Embryonic facial prominence (tissue), 1 donor: ENCODE measurements at regions not wholly inside any gene's neighbourhood (a gene's known extent, or its start where the extent isn't known, plus 50 kb on each side); places are given as distances from the start of the nearest gene placed in this dataset.

Experiments
- DNase-seq: peaks from one replicate; pipeline ENCODE4 v3.0.0-alpha.2; 2016; ENCODE audit errors: extremely low spot score

DNA sequence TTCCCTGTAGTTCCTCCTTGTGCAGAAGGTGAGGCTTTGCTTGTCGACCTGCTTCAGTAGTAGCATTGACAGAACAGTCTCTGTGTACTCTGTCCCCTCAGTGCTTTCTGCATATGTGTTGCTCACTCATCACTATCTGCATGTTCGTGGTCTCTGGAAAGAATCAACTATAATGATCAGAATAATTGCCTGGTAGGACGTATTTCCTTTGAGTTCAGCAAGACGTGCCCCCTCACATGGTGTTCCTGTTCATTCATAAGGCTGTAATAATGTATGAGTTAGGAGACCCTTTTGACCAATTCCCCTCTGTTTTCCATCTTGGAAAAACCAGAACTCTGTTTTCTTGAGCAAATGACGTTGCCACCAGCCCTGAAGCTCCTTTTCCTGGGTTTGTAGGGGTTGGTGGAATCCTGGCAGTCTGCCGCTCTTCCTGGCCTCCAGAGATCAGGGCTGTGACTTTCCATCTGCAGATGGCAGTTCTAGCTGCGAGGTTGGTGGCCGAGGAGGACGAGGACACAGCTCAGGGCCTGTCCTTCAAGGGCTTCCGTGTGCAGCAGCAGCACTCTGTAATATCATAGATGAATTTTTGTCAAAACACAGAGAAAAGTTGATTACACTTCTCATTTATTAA is 61.9 kb downstream of the EXOSC2 start:
- DNase-seq: no peak

DNA sequence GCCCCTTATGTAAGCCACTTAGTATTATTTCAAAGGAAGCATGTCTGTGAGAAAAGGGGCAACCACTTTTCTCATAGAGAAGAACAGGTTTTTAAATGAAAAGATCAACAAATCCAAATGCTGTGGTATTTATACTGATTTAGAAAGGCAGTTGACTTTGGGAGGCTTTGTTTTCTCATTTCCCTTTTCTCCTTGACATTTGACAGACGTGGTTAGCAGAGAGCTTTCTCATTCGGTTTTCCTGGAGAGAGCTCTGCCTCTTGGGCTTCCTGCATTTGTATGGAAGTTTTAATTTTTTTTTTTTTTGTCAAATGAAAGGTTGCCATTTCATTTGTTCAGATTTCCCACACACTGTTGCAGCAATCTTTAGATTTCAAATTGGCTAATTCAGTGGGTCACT is 62.5 kb downstream of the EXOSC2 start:
- DNase-seq: no peak

DNA sequence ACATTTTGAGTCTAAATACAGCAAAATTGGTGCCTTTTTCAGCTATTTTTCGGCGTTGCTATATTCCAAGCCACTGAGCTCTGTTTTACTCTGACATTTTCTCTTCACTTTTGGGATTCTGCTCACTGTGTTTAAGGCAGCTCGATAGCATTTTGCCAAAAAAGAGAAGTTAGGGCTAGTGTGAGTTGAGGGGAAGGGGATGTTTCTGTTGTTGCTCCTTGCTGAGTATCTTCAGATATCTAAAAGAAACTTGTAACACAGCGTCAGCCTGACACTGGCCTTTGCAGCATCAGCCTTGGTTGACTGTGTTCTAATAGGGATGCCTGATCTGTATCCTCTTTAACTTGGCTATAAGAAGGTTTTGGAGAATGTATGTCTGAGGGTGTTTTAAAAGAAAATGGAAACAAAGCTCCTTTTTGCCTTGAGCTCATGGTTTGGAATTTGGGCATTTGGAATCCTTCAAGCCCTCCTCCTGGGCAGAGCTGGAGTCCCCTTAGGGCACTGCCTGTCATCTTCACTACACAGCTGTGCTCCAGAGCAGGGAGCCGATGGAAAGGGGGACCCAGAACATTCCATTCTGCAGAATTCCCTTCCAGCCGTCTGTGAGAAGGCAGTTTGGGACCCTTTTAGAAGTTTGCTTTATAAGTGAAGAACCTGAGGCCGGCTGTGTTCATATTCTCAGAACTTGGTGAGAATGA is 63.0 kb downstream of the EXOSC2 start:
- DNase-seq: no peak

DNA sequence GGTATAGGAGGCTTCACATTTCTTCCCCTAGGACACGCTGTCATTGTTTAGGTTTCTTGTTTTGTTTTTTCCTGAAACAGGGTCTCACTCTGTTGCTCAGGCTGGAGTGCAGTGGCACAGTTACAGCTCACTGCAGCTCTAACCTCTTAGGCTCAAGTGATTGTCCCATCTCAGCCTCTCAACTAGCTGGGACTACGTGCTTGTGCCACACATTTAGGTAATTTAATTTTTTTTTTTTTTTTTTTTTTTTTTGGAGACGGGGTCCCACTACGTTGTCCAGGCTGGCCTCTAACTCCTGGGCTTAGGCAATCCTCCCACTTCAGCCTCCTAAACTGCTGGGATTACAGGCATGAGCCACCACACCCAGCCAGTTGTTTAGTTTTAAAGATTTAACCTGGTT is 66.2 kb downstream of the EXOSC2 start:
- DNase-seq: no peak

DNA sequence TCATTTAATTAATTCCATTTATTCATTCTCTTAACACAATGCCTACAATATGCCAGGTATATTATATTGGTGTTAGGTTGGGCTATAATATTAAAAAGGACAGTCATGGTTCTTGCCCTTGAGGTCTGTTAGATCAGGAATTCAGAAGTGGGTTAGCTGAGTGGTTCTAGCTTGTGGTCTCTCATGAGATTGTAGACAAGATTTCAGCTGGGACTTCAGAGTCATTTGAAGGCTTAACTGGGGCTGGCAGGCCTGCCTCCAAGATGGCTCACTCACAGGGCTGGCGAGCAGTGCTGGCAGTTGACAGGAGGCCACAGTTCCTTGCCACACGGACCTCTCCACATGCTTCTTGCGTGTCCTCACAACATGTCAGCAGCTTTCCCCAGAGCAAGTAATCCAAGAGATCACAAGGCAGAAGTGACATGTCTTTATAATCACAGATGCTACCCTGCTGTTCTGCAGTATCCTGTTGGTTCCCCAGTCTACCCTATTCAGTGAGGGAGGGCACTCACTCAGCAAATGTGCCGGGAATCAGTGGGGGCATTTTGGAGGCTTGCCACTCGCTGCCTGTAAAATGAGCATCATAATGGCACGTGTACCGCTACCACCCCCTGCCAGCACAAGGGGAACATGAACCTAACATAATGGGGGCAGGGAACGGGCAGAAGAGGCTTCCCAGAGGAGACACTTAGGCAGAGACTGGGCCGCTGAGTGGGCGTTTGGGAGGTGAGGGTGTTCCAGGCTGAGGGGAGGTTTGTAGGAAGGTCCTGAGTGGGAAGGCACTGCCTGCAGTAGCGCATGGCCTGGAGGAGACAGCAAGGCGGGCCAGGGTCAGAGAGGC is 70.0 kb downstream of the EXOSC2 start:
- DNase-seq: no peak

DNA sequence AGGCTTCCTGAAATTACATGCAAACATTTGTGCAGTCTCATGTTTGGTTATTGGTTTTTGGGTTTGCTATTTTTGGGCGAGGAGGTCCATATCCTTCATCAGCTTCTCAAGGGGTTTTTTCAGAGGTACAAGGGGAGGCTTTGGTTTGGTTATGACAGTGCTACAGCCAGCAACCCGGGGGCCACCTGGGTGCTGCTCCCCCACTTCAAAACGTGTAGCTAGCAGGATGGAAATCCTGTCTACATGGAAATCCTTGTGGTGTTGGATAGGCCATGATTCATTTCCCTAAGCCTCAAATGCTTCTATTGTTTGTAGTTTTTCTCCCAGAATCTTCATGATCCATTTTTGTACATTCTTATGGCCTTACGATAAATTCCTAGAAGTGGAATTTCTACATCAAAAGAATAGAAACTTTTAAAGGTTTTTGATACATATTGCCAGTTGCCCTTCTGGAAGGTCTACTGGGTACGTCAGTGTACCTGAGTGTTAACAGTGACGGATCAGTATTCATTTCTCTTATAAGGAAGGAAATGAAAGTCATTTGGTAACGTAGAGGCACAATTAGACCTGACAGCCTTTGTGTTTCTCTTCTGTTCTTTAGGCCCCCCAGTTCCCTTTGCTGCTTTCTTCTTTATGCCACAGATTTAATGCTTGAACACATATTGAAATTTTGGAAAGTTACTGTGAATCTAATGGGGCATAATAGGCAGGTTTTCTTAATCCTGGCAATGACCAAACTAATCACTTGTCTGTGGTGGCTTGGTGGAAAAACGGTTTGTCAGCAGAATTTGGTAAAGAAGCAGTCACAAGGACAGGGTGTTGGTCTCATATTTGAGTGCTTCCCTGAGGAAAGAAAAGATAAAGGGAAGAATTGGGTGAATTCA is 69.7 kb upstream of the ABL1 start:
- DNase-seq: no peak

DNA sequence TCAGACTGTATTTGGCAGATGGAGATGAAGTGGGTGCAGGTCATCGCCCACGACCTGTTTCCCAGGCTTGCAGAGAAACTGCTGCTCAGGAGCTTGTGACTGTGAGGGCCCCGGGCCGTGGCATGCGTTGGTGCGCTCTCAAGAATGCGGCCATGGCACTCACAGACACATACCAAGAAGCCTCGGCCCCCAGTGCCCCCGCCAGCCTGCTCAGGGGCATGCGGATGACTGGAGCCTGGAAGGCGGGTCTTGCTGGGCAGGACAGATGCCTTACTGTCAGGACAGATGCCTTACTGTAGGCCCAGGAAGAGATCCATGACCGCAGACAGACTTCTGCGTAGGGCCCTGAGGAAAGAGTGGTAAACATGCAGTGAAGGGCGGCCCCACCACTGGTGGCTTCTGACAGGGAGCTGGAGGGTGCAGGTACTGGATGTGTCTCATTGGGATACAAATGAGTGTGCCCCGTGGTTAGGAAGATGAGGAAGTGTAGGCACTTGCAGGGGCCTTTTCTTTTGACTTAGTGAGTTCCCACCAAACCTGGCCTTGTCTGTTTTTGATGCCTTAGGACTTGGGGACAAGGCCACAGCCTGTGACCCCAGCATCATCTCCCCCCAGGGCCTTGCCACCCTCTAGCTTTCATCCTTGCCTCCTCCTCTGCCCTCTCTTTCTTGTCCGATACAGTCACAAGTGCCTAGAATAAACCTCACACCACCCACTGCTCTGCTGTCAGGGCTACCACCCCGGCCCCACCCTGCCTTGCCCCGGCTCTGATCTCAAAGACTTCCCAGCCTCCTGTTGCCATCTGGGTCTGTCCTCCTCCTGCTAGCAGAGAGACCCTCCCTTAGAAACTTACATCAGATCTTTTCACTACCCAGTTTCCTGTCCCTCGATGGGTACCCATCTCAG is 68.8 kb upstream of the ABL1 start:
- DNase-seq: no peak

DNA sequence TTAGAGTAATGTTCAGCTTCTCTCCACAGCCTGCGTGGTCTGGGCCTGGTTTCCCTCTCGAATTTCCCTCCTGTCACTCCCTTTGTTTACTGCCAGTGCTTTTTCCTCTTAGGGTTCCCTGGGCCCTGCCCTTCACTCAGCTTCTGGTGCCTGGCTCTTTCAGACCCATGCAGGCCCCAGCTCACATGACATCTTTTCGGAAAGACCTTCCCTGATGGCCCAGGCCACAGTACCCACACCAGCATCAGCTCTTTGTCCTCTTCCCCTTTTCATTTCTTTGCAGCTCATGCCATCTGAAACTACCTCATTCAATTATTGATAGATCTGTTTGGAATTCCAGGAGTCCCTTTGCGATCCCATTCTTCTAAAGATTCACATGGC is 68.1 kb upstream of the ABL1 start:
- no peak for DNase-seq

DNA sequence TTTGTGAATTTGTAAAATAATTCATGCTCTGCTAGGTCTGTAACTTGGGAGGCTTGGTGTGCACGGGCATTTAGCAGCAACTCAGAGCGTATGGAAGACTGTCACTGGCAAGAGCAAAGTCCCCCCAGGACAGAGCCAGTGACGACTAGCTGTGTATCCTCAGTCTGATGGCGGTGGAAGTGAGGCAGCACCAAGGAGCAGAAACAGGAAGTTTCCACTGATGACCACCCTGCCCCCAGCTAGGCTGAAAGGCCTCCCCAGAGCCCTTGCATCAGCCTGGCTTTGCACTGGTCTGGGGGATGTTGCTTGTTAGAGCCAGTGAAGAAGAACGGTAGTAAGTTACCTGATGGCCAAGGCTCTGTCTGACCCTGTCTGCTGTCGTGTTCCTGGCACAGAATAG is 66.8 kb upstream of the ABL1 start:
- no peak for DNase-seq

DNA sequence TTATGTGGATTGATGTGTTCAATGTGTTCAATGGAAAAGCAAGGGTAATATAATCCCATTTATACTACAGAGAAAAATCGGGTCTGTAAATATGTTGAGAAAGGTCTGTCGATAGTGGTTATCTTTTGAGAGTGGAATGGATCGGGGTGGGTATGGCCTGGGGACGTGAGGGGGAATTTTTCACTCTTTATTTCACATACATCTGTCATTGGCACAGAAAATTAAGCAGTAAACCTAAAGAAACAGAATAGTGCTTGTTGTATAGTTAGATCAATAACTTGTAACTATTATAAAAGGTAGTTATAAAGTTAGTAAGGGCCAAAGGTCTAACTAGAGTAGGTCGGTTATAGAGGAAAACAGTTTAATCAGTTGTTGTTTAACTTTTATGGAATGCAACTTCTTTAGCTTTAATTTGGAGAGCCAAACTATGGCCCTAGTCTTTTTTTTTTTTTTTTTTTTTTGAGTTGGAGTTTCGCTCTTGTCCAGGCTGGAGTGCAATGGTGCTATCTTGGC is 66.1 kb upstream of the ABL1 start:
- no peak for DNase-seq

DNA sequence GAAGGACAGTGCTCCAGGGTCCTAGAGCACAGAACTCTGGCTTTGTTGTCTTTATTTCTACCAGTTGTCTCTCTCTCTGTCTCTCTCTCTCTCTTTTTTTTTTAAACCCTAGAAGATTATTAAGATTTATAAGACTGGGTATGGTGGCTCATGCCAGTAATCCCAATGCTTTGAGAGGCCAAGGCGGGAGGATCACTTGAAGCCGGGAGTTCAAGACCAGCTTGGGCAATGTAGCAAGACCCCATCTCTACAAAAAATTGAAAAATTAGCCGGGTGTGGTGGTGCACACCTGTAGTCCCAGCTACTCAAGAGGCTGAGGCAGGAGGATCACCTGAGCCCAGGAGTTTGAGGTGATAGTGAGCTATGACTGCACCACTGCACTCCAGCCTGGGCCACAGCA is 65.0 kb upstream of the ABL1 start:
- DNase-seq: no peak

DNA sequence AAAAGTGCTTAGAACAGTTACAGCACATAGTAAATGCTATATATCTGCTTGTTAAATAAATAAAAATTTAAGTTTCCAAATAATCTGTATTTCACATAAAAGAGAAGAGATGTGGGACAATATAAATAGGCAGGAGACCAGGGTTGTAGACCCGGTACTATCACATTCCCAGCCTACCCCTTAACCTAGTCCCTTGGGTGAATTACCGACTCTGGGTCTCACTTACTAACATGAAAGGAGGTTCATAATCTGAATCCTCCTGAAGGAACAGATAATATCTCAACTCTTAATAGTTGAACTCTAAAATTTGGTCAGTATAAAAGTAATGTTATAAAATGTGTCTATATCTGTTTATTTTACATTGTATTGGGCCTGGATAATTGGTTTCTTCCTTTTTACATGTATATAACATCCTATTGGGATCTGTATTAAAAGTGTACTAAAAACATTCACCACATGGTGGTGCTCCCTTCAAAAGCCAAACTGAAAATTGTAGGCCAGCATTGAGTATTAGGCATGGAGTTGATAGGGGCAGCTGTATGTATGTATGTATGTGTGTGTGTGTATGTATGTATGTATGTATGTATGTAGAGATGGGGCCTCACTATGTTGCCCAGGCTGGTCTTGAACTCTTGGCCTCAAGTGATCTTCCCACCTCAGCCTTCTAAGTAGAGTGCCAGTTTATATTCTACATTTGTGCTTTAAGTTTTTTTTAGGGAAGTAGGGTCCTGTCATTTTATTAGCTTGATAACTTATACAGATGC is 64.2 kb upstream of the ABL1 start:
- DNase-seq: peak; percentile 72

DNA sequence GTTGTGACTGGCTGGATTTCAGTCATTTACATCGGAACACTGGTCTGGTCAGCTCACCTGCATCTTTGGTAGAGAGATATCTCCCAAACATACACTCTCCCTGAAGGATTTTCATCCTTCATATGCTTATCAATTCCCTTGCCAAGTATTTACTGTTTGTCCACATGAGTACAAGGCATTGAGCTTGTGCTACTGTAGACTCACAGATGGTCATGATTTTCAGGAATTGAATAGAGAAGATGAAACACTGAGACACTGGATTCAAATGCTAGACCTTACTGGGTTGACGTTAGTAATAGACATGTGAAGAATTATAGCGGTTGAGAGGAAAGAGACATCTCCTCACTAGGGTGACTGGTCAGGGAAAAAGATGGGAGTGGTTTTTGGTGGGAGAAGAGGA is 62.9 kb upstream of the ABL1 start:
- DNase-seq: no peak

DNA sequence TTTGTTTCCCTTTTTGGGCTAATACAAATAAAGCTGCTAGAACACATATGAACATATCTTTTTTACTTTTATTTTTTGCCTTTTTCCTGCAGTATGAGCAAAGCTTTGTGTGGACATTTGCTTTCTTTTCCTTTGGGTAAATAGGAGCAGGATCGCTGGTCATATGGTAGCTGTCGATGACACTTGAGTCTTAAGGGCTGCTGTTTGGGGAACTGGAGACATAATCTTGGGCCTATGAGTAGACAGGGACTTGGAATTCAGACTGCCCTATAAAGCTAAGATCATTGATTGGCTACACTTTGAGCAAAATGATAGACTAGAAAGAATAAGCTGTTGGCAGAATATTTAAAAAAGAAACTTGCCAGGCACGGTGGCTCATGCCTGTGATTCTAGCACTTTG is 60.9 kb upstream of the ABL1 start:
- no peak for DNase-seq

DNA sequence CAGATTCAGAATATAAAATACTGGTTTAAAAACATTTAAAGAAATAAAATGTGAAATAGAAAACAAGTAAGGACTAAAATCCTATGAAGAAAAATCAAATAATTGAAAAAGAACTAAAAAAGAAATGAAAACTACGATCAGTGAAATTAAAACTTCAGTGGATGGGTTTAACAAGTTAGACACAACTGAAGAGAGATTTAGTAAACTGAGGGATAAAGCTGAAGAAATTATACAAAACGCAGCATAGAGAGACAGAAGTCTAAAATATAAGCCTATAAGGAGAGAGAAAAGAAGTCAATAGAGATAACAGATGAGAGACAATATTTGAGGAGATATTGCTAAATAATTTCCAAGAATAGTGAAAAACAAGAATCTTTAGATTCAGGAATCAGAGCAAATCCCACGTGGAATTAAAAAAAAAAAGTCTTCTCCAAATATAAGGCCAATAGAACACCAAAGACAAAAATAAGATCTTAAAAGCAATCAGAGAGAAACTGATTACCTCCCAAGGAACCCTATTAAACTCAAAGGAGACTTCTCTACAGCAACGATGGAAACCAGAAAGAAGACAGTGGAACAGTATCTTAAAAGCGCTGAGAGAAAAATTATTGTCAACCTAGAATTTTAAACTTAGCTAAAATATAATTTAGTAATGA is 59.6 kb upstream of the ABL1 start:
- DNase-seq: no peak

DNA sequence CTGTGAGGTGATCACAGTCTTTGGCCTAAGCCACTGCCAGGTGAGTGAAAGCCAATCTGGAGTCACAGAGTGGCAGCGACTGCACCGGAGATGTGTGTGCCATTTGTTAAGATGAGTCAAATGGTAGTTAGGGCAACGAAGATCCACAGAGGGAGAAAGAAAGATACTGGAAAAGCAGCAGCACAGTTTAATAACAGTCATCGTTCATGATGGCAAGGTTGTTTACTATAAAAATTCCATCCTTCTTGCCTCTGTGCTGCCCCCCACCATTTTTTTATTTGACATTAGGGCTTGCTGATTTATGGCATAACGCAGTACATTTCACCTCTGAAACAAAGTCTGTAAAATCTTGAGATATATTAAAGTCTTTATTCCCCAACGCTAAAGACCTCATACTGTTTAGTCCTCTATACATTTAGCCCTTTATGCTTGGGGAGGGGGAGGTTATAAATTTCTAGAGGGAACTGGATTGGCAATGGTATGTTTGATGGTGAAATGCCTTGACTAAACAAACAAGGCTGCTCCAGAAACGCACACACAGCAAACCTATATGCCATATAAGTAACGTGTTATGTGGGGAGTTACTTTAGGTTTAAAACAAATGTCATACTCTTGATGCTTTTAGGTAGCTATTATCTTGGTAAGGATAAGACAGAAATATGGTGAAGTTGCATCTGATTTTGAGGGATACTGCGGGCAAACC is 55.8 kb upstream of the ABL1 start:
- DNase-seq: no peak

DNA sequence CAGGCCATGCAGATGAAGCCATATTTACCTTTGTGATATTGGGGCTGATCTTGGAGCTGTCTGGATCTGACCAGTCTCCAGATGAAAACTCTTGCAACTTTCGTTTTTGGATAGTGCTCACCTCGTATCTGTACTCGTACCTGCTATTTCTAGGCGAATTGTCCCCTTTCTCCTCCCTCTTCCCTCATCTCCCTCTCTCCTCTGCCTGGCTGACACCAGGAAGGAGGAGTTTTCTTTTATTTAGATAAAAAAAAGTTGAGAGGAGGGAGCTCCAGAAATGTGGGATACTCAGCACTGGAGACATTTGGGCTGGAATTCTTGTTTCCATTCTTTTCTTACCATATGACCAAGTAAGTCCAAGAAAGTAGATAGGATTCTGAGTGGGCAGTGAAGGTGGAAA is 54.6 kb upstream of the ABL1 start:
- no peak for DNase-seq

DNA sequence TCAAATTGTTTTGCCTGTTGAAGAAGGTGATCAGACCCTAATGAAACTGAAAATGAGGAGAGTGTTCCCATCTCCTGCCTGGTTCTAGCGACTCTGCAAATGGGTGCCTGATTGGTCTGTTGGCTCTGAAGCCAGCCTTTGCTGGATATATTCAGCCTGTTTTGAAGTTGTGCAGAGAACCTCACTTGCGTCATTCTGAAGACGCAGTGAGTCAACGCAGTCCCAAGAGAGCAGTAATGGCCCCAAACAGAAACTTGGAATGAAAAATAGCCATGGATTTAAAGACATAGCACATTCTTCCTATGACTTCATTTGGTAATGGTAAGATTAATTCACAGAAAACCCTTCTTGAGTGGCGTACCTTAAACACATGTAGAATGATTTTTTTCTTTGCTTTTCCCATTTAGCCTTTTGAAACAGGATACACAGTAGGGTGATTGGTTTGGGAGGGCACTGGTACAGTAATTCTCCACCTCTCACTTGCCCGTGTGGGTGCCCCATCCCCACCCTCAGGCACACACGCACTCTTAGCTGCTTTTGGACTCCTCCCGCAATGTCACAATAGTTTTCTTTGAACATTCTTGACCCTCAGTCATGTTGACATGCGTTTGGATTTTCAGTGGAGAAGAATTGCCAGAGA is 54.1 kb upstream of the ABL1 start:
- DNase-seq: no peak
